ENCODE measurements at regions not wholly inside any gene's neighbourhood (a gene's known extent, or its start where the extent isn't known, plus 50 kb on each side); places are given as distances from the start of the nearest gene placed in this dataset.

DNA sequence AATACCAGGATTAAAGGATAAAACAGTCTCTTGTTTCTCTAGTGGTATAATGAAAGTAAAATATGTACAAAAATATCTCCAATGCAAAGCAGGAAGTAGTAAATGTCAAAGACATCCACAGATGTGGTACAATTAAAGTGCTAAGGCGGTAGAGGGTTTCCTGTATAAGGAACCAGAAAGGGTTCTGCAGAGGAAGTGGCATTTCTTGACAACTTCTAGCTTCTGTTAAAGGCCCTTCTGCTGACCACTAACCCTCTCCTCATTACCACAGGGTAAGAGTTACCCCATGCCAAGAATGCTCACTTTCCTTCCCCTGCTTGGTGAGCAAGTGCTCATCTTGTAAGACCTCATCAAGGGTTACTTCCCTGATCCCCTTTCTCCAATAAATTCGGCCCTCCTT lies 883.6 kb upstream of the NR2F2 start:
- no peak overlapping the region for H3K56ac ChIP-seq (replicated peaks; ENCODE audit: insufficient read length, low read depth, low read length)

More for the DNA sequence above, 883.6 kb upstream of the NR2F2 start:
- Histone ChIP-seq H2BK120ac (replicated peaks; ENCODE audit: low read depth, low read length) (no peak overlapping the region), H2AK5ac (ENCODE audit: low read depth, low read length) (no peak overlapping the region), H3K23ac (ENCODE audit: insufficient read length) (no peak overlapping the region), H2BK5ac (ENCODE audit: low read depth, low read length) (no peak overlapping the region), H4K5ac (ENCODE audit: insufficient read length, low read depth, low read length) (no peak overlapping the region), H3K18ac (ENCODE audit: extremely low read depth, low read length) (no peak overlapping the region), H3K27me3 (replicated peaks in 1 of 4; ENCODE audit: control insufficient read depth in 3 of 4, extremely low read depth in 1 of 4, insufficient read depth in 3 of 4, low read length in 3 of 4) (no peaks in the 10 kb centered on the region), H3K4me3 (ENCODE audit: extremely low read depth in 1 of 4, insufficient read depth in 2 of 4, low read depth in 3 of 4, low read length in 4 of 4) (no peak overlapping the region), H2BK15ac (ENCODE audit: low read length) (no peak overlapping the region), H2BK20ac (ENCODE audit: low read length) (no peak overlapping the region), H4K20me1 (replicated peaks in 1 of 2; ENCODE audit: control insufficient read depth in 1 of 2, insufficient read depth in 2 of 2, low read length in 2 of 2) (no peaks in the 10 kb centered on the region), H4K91ac (replicated peaks; ENCODE audit: insufficient read length, low read length) (no peak overlapping the region), H3K23me2 (ENCODE audit: low read depth, low read length) (no peaks in the 10 kb centered on the region), H3K4ac (replicated peaks; ENCODE audit: insufficient read length, low read depth, low read length) (no peak overlapping the region), H3K9me3 (ENCODE audit: insufficient read depth in 2 of 2, low read depth in 1 of 2, low read length in 1 of 2) (no peaks in the 10 kb centered on the region), H3K14ac (ENCODE audit: insufficient read length) (no peak overlapping the region), H4K8ac (ENCODE audit: extremely low read depth, insufficient read depth, low read length) (no peak overlapping the region), H3K9ac (replicated peaks in 1 of 4; ENCODE audit: extremely low read depth in 1 of 4, low read depth in 3 of 4, low read length in 3 of 4) (no peak overlapping the region), H3K79me2 (ENCODE audit: control insufficient read depth in 1 of 2, insufficient read depth in 2 of 2, low read length in 2 of 2) (no peaks in the 10 kb centered on the region), H3K4me2 (ENCODE audit: insufficient read depth in 1 of 2, low read depth in 2 of 2, low read length in 2 of 2) (no peak overlapping the region), H3K27ac (ENCODE audit: low read depth, low read length) (no peak overlapping the region), H3K4me1 (replicated peaks in 1 of 4; ENCODE audit: control insufficient read depth in 3 of 4, insufficient read depth in 4 of 4, low read length in 3 of 4) (no peaks in the 10 kb centered on the region), H3K36me3 (ENCODE audit: control insufficient read depth in 2 of 4, insufficient read depth in 4 of 4, low read length in 3 of 4) (no peaks in the 10 kb centered on the region), H2AFZ (ENCODE audit: low read length) (no peak overlapping the region), H3K79me1 (ENCODE audit: low read depth, low read length) (no peaks in the 10 kb centered on the region), H2BK12ac (ENCODE audit: low read depth, low read length) (no peak overlapping the region)
- WGBS, 2 experiments (ENCODE audit: extremely low coverage in 1 of 2, insufficient coverage in 1 of 2, insufficient read length in 1 of 2, insufficient replicate concordance in 2 of 2, low coverage in 1 of 2, low lambda C conversion rate in 2 of 2, missing lambda C conversion rate in 1 of 2): 88% methylated on average over 2 of the region's 2 CpGs; no CpG with 5 or more reads in 1 of the 2 experiments
- FAIRE-seq (no peak), DNase-seq (ENCODE audit: low read depth in 1 of 2, low spot score in 2 of 2) (no peak)
- CTCF ChIA-PET (ENCODE audit: partially characterized antibody): no interaction called here
- TF ChIP-seq POU5F1 (IDR thresholded peaks at IDR 0.05; ENCODE audit: low read depth, low read length) (no peak), CTCF (IDR thresholded peaks at IDR 0.05; ENCODE audit: control extremely low read depth in 1 of 3, insufficient read depth in 1 of 3, low read depth in 1 of 3, low read length in 3 of 3) (no peak), BCL11A (IDR thresholded peaks at IDR 0.05; ENCODE audit: low read depth in 2 of 2, low read length in 2 of 2) (no peak), CHD1 (IDR thresholded peaks at IDR 0.05; ENCODE audit: low read depth, low read length) (no peak), EGR1 (IDR thresholded peaks at IDR 0.05; ENCODE audit: borderline replicate concordance, low read depth, low read length) (no peak)
- POLR2A ChIA-PET (ENCODE audit: partially characterized antibody): no interaction called here

Measured in H1 (cell line).